ENCODE measurements at regions not wholly inside any gene's neighbourhood (a gene's known extent, or its start where the extent isn't known, plus 50 kb on each side); places are given as distances from the start of the nearest gene placed in this dataset.

DNA sequence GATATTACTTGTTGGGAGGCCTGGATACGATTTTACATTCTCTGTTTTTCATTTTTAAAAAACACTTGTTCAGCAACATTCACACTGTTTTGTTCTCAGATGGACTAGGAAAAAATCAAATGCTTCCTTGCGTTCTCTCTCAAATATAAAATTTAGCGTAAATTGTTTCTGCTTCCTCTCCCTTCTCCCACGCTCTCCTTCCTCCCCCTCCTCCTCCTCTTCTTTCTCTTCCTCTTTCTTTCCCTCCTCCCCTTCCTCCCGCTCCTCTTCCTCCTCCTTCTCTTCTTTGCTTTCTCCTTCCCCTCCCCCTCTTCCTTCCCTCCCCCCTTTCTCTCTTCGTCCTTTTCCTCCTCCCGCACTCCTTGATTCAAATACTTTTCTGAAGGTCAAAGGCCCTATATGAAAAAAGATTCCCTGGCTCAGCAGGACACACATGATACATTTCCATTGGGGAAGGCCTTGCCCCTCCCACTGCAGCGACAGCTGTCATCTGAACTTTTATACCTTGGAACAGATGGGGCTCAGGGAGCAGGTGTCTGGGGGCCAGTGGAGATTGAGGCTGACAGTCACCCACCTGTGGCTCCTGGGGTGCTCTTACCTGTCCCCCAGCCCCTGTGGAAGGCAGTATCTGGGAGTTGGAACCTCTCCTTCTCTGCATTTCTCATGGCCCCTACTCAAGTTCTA lies 99.4 kb upstream of the SDK2 start:
- TF ChIP-seq, protein P1, sequence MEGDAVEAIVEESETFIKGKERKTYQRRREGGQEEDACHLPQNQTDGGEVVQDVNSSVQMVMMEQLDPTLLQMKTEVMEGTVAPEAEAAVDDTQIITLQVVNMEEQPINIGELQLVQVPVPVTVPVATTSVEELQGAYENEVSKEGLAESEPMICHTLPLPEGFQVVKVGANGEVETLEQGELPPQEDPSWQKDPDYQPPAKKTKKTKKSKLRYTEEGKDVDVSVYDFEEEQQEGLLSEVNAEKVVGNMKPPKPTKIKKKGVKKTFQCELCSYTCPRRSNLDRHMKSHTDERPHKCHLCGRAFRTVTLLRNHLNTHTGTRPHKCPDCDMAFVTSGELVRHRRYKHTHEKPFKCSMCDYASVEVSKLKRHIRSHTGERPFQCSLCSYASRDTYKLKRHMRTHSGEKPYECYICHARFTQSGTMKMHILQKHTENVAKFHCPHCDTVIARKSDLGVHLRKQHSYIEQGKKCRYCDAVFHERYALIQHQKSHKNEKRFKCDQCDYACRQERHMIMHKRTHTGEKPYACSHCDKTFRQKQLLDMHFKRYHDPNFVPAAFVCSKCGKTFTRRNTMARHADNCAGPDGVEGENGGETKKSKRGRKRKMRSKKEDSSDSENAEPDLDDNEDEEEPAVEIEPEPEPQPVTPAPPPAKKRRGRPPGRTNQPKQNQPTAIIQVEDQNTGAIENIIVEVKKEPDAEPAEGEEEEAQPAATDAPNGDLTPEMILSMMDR (IDR thresholded peaks at IDR 0.05; ENCODE audit: insufficient read depth, missing control alignments): no peak
- FAIRE-seq (no peak), DNase-seq (ENCODE audit: insufficient read length, low spot score) (no peak)

GRCh38 chr17:73744411-73744810 lies 100.2 kb upstream of the SDK2 start:
- DNase-seq (ENCODE audit: insufficient read length, low spot score): peak; percentile 78
- FAIRE-seq: peak; percentile 71
- TF ChIP-seq, protein P1 (IDR thresholded peaks at IDR 0.05; ENCODE audit: insufficient read depth, missing control alignments): no peak

GRCh38 chr17:73746314-73747073 lies 102.2 kb upstream of the SDK2 start:
- TF ChIP-seq, protein P1 (IDR thresholded peaks at IDR 0.05; ENCODE audit: insufficient read depth, missing control alignments): no peak
- DNase-seq (ENCODE audit: insufficient read length, low spot score): no peak
- FAIRE-seq: no peak

GRCh38 chr17:73747221-73748002 lies 103.2 kb upstream of the SDK2 start:
- no peak for DNase-seq (ENCODE audit: insufficient read length, low spot score)
- FAIRE-seq: no peak
- TF ChIP-seq, protein P1 (IDR thresholded peaks at IDR 0.05; ENCODE audit: insufficient read depth, missing control alignments): no peak

DNA sequence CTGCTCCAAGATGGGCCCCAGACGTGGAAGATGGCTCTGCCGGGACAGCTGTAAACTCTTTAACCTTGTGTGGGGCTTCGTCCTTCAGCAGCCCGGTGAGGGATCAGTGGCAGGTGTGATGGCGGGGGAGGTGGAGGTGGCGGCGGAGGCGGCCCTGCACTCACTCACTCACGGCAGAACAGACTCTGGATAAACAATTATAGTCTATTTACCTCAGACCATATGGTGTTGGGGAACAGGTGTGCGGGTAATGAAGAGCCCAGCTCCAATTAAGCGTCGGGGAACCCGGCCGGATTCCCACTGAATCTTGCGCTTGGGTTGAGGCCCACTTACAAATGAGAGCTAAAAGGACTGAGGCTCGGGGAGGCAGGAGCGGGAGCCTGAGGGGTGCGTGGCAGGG lies 104.3 kb upstream of the SDK2 start:
- FAIRE-seq (no peak), DNase-seq (ENCODE audit: insufficient read length, low spot score) (no peak)
- TF ChIP-seq, protein P1 (IDR thresholded peaks at IDR 0.05; ENCODE audit: insufficient read depth, missing control alignments): no peak

DNA sequence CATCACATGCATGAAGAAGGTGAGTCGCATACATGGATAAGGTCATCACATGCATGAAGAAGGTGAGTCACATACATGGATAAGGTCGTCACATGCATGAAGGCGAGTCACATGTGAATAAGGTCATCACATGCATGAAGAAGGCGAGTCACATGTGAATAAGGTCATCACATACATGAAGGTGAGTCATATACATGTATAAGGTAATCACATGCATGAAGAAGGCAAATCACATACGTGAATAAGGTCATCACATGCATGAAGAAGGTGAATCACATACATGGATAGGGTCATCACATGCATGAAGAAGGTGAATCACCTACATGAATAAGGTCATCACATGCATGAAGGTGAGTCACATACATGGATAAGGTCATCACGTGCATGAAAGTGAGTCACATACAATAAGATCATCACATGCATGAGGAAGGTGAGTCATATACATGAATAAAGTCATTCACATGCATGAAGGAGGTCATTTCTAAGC lies 105.1 kb upstream of the SDK2 start:
- DNase-seq (ENCODE audit: insufficient read length, low spot score): no peak
- FAIRE-seq: peak; percentile 93

More for the DNA sequence above, 105.1 kb upstream of the SDK2 start:
- TF ChIP-seq, protein P1 (IDR thresholded peaks at IDR 0.05; ENCODE audit: insufficient read depth, missing control alignments): no peak
